HCT116 (cell line): ENCODE measurements at regions not wholly inside any gene's neighbourhood (a gene's known extent, or its start where the extent isn't known, plus 50 kb on each side); places are given as distances from the start of the nearest gene placed in this dataset.

Source experiments
- ATAC-seq: fragments of 200-7000 bp; cut with Tn5 transposase; 2 replicates; pipeline ENCODE4 v1.9.1; 2020; ENCODE audit warnings: mild to moderate bottlenecking, moderate library complexity
- BruUV-seq: library from RNA; stranded (reverse); fragments of 400-500 nt; replicated peaks from 2 replicates; lab custom pipeline; 2021; lab: Mats Ljungman, UMichigan
- CTCF ChIA-PET: fragments of 300-600 bp; sonication (Branson Sonifier 250); formaldehyde crosslinking; loops from one replicate; lab custom pipeline; 2021; ENCODE audit warnings: antibody characterized with exemption; lab: Charles Lee
- POLR2A ChIA-PET: fragments of 300-600, 350-600 bp; sonication (Branson Sonifier 250); formaldehyde crosslinking; loops from one replicate; lab custom pipeline; 2021; ENCODE audit warnings: antibody characterized with exemption; lab: Charles Lee
- RAD21 ChIA-PET, 2 experiments: fragments of 300-600 bp; sonication (Branson Sonifier 250); formaldehyde crosslinking; loops; one replicate each; lab custom pipeline; 2023; ENCODE audit warnings: low total read pairs in 2 of 2; ENCODE audit not compliant: uncharacterized antibody in 2 of 2, unreplicated experiment in 2 of 2, low non-redundant PET in 1 of 2; lab: Charles Lee
- DNase-seq: peaks from one replicate; pipeline ENCODE4 v3.0.0-alpha.2; 2010; ENCODE audit warnings: low read depth, low spot score
- H2AFZ ChIP-seq: fragments of 200-600 bp; shearing (Covaris generic), sonication (generic); 2 replicates; pipeline ENCODE4 v1.6.1; 2017; ENCODE audit warnings: low read depth, mixed run types, mixed read lengths, antibody characterized with exemption, low read length; ENCODE audit not compliant: poor library complexity, severe bottlenecking
- H3K27ac ChIP-seq: 2 replicates; pipeline ENCODE4 v1.5.1; 2012; ENCODE audit warnings: low read depth, low read length
- H3K27me3 ChIP-seq: fragments of 200-600 bp; sonication (generic); 2 replicates; pipeline ENCODE4 v1.6.1; 2016; ENCODE audit warnings: mixed run types, low read length, mixed read lengths; ENCODE audit not compliant: insufficient read depth
- H3K36me3 ChIP-seq, 2 experiments: fragments of 200-500 bp in 1 of 2; fragments of 200-600 bp in 1 of 2; sonication (Bioruptor generic) in 1 of 2; sonication (generic) in 1 of 2; 2 replicates each; pipeline versions ENCODE4 v1.5.1 to v1.6.1; 2014 to 2016; ENCODE audit warnings: low read length in 2 of 2, inconsistent platforms in 1 of 2, mixed read lengths in 1 of 2, mixed run types in 1 of 2; ENCODE audit not compliant: insufficient read depth in 2 of 2, control insufficient read depth in 1 of 2
- H3K4me1 ChIP-seq, 2 experiments: fragments of 200-600 bp in 1 of 2; sonication (generic) in 1 of 2; 2 replicates each; pipeline versions ENCODE4 v1.5.1 to v1.6.1; 2012 to 2017; ENCODE audit warnings: low read length in 2 of 2, inconsistent platforms in 1 of 2, mild to moderate bottlenecking in 1 of 2, mixed read lengths in 1 of 2, mixed run types in 1 of 2, moderate library complexity in 1 of 2; ENCODE audit not compliant: insufficient read depth in 2 of 2, control insufficient read depth in 1 of 2
- H3K4me2 ChIP-seq: fragments of 200-600 bp; sonication (generic); 2 replicates; pipeline ENCODE4 v1.6.1; 2017; ENCODE audit warnings: mixed run types, low read length, mixed read lengths
- H3K4me3 ChIP-seq, 2 experiments: fragments of 200-600 bp in 1 of 2; sonication (generic) in 1 of 2; replicated peaks in 1 of 2; 2 replicates each; pipeline ENCODE4 v1.5.1; 2011 to 2016; ENCODE audit warnings: low read length in 2 of 2, control low read depth in 1 of 2, low read depth in 1 of 2, mild to moderate bottlenecking in 1 of 2, mixed read lengths in 1 of 2, mixed run types in 1 of 2
- H3K79me2 ChIP-seq: fragments of 200-600 bp; sonication (generic); 2 replicates; pipeline ENCODE4 v1.6.1; 2017; ENCODE audit warnings: mild to moderate bottlenecking, mixed run types, low read length, moderate library complexity, mixed read lengths; ENCODE audit not compliant: insufficient read depth
- H3K9ac ChIP-seq: fragments of 200-600 bp; sonication (generic); 2 replicates; pipeline ENCODE4 v1.6.1; 2016; ENCODE audit warnings: low read length, mixed read lengths
- H3K9me2 ChIP-seq: fragments of 200-600 bp; sonication (generic), shearing (Covaris generic); 2 replicates; pipeline ENCODE4 v1.6.1; 2017; ENCODE audit warnings: mixed run types, mild to moderate bottlenecking, moderate library complexity; ENCODE audit not compliant: insufficient read depth
- H3K9me3 ChIP-seq, 2 experiments: fragments of 200-500 bp in 1 of 2; fragments of 200-600 bp in 1 of 2; sonication (Bioruptor generic) in 1 of 2; sonication (generic) in 1 of 2; 2 replicates each; pipeline ENCODE4 v1.6.1; 2014 to 2017; ENCODE audit warnings: low read length in 2 of 2, mixed read lengths in 2 of 2, inconsistent platforms in 1 of 2, low read depth in 1 of 2, mild to moderate bottlenecking in 1 of 2, mixed run types in 1 of 2, moderate library complexity in 1 of 2; ENCODE audit not compliant: control insufficient read depth in 1 of 2, insufficient read depth in 1 of 2
- H4K20me1 ChIP-seq: fragments of 200-600 bp; sonication (generic), shearing (Covaris generic); 2 replicates; pipeline ENCODE4 v1.6.1; 2017; ENCODE audit warnings: mixed run types, mild to moderate bottlenecking, moderate library complexity; ENCODE audit not compliant: insufficient read depth
- CBX3 ChIP-seq: IDR thresholded peaks from 2 replicates; pipeline ENCODE4 v1.6.1; 2012; ENCODE audit warnings: low read depth
- CTCF ChIP-seq, 3 experiments: fragments of 200-600 bp in 1 of 3; sonication (generic) in 1 of 3; IDR thresholded peaks in 2 of 3; conservative IDR thresholded peaks in 1 of 3; 2 replicates each; pipeline ENCODE4 v1.5.1; 2012 to 2017; ENCODE audit warnings: low read depth in 2 of 3, low read length in 2 of 3, antibody characterized with exemption in 1 of 3, borderline replicate concordance in 1 of 3, control low read depth in 1 of 3, mild to moderate bottlenecking in 1 of 3, mixed read lengths in 1 of 3, mixed run types in 1 of 3, moderate library complexity in 1 of 3; ENCODE audit not compliant: insufficient read depth in 1 of 3
- FOSL1 ChIP-seq: IDR thresholded peaks from 2 replicates; pipeline ENCODE4 v1.6.1; 2012; ENCODE audit warnings: low read depth
- POLR2A ChIP-seq: IDR thresholded peaks from 2 replicates; pipeline ENCODE4 v1.7.0; 2011; ENCODE audit warnings: borderline replicate concordance; ENCODE audit not compliant: insufficient read depth, insufficient read length; ENCODE audit errors: extremely low read depth
- RAD21 ChIP-seq: IDR thresholded peaks from 2 replicates; pipeline ENCODE4 v1.6.1; 2012; ENCODE audit warnings: low read depth, mild to moderate bottlenecking
- SRF ChIP-seq: IDR thresholded peaks from 2 replicates; pipeline ENCODE4 v1.6.1; 2012; ENCODE audit warnings: low read depth
- TCF7L2 ChIP-seq: IDR thresholded peaks from 2 replicates; pipeline ENCODE4 v1.7.0; 2011; ENCODE audit warnings: borderline replicate concordance, inconsistent platforms; ENCODE audit not compliant: insufficient read depth, insufficient read length; ENCODE audit errors: extremely low read depth
- ZFX ChIP-seq: fragments of 450-650 bp; IDR thresholded peaks from 2 replicates; pipeline ENCODE4 v1.6.1; 2017
- intact Hi-C: fragments of 100-400 bp; cut with micrococcal nuclease; formaldehyde crosslinking; loops from 2 replicates; pipeline ENCODE4 v1.10.0; 2022

- ChIA-PET POLR2A (no interaction called here), CTCF (interaction anchor here (1.0 to 1.2 kb wide), 2 partner anchors 17 to 291 kb away, joined by 3 read pairs; no protein-coding TSS in a partner anchor), RAD21 (no interaction called here)
- H2AFZ ChIP-seq = no peak overlapping the region
- H3K9ac ChIP-seq = peak overlapping the region; percentile 48
- H3K4me2 ChIP-seq = 0 out of 2 replicates have a peak overlapping the region, but pooled peaks have one; percentile 2
- DNase-seq (no peak), ATAC-seq (no peak)
- peaks cover 62 to 96% of the 10 kb centered on the region in 2 experiments for H3K4me1 ChIP-seq
- H3K27me3 ChIP-seq = no peaks in the 10 kb centered on the region
- TF ChIP-seq ZFX (no peak), FOSL1 (no peak), POLR2A (no peak), CTCF (IDR thresholded peaks at IDR 0.05 in 2 of 3, conservative IDR thresholded peaks at IDR 0.05 in 1 of 3; ENCODE audit: borderline replicate concordance in 1 of 3, insufficient read depth in 1 of 3, low read depth in 2 of 3, low read length in 2 of 3) (no peak), SRF (no peak), RAD21 (no peak), TCF7L2 (peak; percentile 50), CBX3 (no peak)
- H3K36me3 ChIP-seq = peaks cover 0 to 33% of the 10 kb centered on the region in 2 experiments; a peak in 2 of 4 replicates
- no peaks in the 10 kb centered on the region for H3K9me3 ChIP-seq
- intact Hi-C loops = loop anchor here (10.0 kb wide), 2 partner anchors 146 to 814 kb away; no protein-coding TSS in a partner anchor
- no peaks in the 10 kb centered on the region for H4K20me1 ChIP-seq
- BruUV-seq = no TSS peak
- no peak overlapping the region for H3K4me3 ChIP-seq
- H3K79me2 ChIP-seq = peaks cover 87% of the 10 kb centered on the region
- no peaks in the 10 kb centered on the region for H3K9me2 ChIP-seq
- H3K27ac ChIP-seq = peak overlapping the region; percentile 95
Observed at GRCh38 chr2:226180281-226180884, 619.2 kb downstream of the IRS1 start.
